HG03442 (cell line): ENCODE measurements at regions not wholly inside any gene's neighbourhood (a gene's known extent, or its start where the extent isn't known, plus 50 kb on each side); places are given as distances from the start of the nearest gene placed in this dataset.
"Not testable (repeated sequence)": the region's sequence is repeated elsewhere in the genome, so short reads cannot be mapped to it uniquely, and the experiment has no call there.

ENCODE experiments used
- ATAC-seq: cut with Tn5 transposase; IDR thresholded peaks from one replicate; pipeline ENCODE4 v1.9.1; 2021; ENCODE audit warnings: mild to moderate bottlenecking, moderate library complexity; ENCODE audit not compliant: unreplicated experiment

DNA sequence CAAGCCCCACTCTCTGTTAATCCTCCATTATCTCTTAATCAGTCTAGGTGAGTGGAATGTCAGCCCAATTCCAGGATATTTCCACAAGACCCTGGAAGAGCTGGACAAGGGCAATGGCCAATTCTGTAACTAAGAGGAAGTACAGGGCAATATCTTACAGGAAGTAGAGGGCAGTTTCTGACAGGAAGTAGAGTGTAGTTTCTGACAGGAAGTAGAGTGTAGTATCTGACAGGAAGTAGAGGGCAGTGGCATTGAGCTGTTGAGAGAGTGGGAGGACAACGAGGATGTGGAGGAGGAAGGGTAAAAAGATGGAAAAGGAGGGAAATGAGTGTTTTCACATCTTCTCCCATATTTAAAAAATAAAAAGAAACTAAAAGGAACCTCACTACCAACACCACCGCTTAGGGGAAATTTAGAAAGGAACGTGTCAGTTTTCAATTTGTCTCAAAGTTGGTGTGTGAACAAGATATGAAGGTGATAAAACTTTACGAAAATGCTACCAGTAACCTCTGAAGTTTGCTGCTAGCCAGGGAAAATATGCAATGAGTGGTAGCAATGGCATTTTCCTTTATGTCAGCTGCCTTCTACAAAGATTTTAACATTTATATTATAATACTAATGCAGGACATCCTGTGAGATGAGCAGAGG, 430.9 kb upstream of the HNRNPA3 start:
- no peak for ATAC-seq

- ATAC-seq = no peak
Observed at GRCh38 chr2:176784633-176785200, 427.9 kb upstream of the HNRNPA3 start.

- no peak for ATAC-seq
Observed at GRCh38 chr2:176789751-176790150, 422.8 kb upstream of the HNRNPA3 start.

GRCh38 chr2:176790468-176790867, 422.1 kb upstream of the HNRNPA3 start:
- ATAC-seq = no peak

GRCh38 chr2:176793792-176794191, 418.8 kb upstream of the HNRNPA3 start:
- ATAC-seq = no peak

DNA sequence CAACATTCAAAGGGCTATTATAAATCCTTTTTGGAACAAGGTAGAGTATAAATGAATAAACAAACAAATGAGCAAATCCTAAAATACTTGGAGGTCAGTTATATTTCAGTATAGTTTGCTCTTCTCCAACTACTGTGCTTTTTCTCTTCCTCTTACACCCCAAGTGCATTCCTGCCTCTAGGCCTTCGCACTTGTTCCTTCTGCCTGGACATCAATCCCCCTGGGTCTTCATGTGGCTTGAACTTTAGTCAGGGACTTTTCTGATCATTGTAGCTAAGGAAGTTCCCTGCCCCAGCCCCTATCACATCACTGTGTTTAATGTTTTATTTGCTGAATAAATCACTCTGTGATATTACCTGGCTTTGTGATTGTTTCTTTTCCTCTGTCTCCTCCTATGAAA, 418.2 kb upstream of the HNRNPA3 start:
- ATAC-seq = no peak

DNA sequence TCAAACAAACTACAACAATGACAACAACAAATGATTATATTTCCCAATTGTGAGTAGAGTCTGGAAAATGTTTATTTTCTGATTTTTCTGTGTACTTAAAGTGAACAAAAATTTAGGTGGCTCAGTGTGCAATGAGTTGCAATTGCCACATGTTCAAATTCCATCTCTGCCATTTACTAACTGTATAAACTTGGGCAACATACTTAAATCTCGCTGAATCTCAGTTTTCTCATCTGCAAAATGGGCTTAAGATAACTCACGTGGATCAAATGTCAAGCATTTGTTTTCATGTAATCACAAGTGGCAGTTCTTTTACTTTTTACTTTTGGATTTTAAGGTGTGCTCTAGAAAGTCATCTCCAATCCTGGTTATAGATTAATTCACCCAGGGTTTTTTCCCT, 416.8 kb upstream of the HNRNPA3 start:
- ATAC-seq = no peak

DNA sequence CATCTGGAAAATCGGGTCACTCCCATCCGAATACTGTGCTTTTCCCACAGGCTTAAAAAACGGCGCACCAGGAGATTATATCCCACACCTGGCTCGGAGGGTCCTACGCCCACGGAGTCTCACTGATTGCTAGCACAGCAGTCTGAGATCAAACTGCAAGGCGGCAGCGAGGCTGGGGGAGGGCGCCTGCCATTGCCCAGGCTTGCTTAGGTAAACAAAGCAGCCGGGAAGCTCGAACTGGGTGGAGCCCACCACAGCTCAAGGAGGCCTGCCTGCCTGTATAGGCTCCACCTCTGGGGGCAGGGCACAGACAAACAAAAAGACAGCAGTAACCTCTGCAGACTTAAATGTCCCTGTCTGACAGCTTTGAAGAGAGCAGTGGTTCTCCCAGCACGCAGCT, 415.9 kb upstream of the HNRNPA3 start:
- not testable (repeated sequence) for ATAC-seq

DNA sequence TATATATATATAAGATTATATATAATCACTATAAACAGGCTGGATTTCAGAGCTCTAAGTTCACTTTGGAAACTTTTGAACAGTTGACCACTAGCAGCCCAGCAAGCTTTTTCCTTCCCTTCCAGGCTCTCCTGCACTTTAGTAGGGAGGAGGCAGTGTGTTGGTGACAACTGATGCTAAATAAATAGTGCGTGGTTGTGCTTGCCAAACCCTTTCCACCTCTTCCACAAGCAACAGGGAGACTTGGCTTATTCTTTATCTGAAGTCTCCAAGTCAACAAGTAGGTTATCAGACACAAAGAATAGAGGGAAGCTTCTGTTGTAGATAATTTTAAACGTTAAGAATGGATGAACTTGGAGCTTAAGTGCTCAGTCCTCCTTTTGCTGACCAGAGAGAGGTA, 408.2 kb upstream of the HNRNPA3 start:
- ATAC-seq = no peak

- no peak for ATAC-seq
Observed at GRCh38 chr2:176805345-176805744, 407.2 kb upstream of the HNRNPA3 start.

DNA sequence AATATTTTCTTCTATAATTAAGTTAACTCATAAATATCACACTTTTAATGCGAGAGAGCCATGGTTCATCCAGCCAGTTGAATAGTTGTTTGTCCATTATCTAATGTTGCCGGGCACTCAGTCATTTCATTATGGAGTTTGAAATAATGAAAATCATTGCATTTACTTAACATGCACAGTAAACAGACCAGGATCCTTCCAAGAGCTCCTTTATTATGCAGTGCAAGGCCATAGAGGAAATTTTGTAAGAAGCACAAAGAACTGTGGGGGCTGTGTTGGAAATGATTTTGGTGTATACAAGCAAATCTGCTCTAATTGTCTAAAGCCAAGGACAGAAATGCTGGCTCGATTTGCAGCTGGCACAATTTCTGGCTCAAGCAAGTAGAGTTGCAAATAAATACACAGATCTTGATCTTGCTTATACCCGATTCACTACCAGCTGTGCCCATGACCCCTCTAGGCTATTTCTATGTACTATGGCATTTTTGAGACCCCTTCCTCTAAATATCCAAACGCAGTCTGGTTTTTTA, 400.3 kb upstream of the HNRNPA3 start:
- ATAC-seq = no peak

- no peak for ATAC-seq
Observed at GRCh38 chr2:176813156-176813555, 399.4 kb upstream of the HNRNPA3 start.

DNA sequence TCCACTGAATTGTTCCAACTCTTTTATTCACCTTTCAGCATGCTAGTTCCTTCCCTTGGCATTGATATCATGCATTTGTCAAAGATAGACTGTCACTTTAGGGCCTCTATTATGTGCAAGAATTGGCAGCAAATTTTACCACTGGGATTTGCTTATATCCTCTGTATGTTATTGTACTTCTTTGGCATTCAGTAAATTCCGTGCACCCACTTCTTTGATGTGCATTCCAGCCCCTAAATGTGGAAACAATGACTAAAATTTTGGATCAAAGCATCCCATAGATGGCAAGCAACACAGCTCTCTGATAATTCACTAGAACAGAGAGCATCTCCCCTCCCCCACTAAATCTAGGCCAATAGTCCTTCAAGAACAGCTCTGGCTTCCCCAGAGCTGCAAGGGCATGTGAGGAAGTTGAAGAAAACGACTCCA, 399.0 kb upstream of the HNRNPA3 start:
- ATAC-seq = no peak

DNA sequence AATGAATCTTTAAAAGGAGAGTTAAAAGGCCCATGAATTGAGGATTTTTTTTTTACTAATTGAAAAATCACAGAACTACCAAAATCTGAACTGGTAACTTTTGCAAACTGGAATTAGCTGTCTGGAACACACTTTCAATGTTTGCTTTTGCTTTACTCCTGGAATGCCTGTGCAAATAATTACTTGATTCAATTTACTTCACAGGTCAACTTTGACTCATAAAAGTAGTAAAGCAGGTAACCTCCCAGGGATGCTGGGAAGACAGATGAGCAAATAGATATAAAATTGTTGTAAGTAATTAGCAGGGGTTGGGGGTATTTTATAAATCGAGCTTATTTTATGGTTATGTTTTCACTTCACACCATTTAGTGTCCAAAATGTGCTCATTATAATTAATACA, 398.3 kb upstream of the HNRNPA3 start:
- no peak for ATAC-seq

GRCh38 chr2:176814740-176815367, 397.7 kb upstream of the HNRNPA3 start:
- ATAC-seq = peak; percentile 52

- no peak for ATAC-seq
Observed at GRCh38 chr2:176817061-176817565, 395.5 kb upstream of the HNRNPA3 start.

DNA sequence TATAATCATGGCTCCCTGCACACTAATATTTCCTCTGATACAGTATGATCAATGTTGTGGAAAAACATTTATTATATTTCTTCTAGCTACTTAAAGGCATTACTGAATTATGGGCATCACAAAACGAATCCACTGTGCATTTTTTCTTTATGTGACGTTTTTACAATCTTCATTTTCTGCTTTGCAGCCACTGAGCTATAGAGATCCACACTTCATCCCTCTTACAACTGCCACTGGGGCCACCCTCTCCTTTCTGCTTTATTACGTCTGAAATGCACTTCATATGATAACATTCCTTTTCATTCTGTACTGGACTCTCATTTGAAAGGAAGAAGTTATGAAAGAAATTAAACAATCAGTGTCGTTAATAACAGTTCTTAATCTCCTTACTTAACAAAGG, 394.5 kb upstream of the HNRNPA3 start:
- no peak for ATAC-seq

DNA sequence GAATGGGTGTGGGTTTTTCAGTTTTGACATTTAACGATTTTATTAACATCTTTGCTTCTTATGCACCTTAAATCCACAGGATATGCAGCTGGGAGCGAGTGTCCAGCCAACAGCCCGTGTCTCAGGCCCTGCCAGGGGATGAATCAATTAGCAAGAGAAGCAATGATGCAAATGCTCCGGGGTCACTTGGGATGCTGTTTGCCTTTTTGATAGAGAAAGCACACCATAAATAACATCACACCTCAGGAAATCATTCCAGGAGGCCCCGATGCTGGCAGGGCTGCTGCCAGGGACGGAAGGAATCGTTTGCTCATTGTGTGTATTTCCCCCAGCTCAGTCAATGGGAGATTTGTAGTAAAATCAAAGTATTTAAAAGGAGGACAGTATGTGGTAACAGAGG, 394.0 kb upstream of the HNRNPA3 start:
- ATAC-seq = no peak

- ATAC-seq = no peak
Observed at GRCh38 chr2:176819306-176819705, 393.3 kb upstream of the HNRNPA3 start.

DNA sequence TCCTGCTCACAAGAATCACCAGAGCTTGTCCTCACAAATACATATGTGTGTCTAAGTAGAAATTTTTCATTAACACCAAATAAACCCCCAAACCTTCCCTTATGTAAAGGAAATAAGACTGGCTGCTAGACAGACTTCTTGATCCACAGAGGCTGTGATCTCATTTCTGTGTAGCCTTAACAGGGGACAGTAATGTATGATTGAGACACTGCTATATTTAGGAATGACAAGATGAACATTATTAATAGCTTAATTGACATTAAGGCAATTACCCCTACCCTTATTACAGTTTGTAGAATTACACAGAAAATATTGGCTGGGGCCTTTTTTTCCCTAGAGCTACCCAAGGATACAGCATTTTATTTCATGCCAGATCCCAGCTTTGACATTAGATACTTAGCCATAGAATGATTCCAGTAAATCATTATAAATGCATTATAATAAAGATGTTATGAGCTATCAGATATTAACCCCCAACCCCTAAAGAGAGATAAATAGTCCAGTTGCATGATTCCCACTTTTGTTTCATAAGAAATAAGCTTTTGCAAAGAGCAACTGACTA, 392.1 kb upstream of the HNRNPA3 start:
- ATAC-seq = no peak

DNA sequence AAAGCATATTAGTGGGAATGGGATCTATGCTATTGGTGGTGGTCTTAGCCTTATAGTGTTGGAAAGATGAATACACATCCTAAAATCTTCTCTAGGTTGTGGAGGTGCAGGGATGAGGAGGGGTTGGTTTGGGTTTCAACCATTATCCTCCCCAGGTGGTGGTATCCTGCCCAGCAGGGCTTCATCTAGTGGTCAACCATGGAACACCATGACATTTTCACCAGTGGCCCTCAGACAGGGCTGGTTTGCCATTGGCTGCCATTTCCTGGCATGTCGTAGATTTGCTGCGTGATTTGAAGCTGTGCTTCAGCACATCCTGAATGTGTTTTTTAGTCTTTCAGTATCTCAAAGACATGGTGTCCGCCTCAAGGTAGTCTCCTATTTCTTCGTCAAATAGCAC, 391.2 kb upstream of the HNRNPA3 start:
- ATAC-seq = no peak

DNA sequence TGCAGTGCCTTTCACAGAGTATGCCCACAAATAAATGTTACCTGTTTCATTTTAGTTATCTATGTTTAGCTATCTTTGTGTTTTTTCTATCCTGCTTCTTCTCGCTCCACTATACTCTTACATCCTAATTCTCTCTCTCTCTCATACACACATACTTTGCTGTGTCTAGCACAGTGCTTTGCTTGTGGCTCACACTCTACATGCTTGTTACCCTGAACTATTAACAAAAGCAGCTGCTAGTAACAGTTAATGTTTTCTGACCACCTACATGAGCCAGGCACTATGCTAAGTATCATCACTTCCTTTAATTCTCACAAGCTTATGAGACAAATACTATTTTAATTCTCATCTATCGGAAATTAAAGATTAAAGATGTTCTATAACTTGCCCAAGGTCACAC, 390.5 kb upstream of the HNRNPA3 start:
- ATAC-seq = no peak
